Heart right ventricle (tissue), 16 donors: ENCODE measurements at regions not wholly inside any gene's neighbourhood (a gene's known extent, or its start where the extent isn't known, plus 50 kb on each side); places are given as distances from the start of the nearest gene placed in this dataset.

Source experiments
- ATAC-seq, 8 donors: fragments of 200-7000 bp; cut with Tn5 transposase; one replicate each; pipeline ENCODE4 v1.9.1; 2020; ENCODE audit warnings: mild to moderate bottlenecking in 8 of 8, moderate library complexity in 8 of 8, moderate number of reproducible peaks in 1 of 8
- DNase-seq, 2 donors: peaks; one replicate each; pipeline ENCODE4 v3.0.0-alpha.2; 2020
- H3K27ac ChIP-seq, 10 donors: fragments of 200-600 bp; sonication (generic) in 2 of 10; one replicate each; pipeline versions ENCODE4 v1.5.0 to v1.8.0; 2020 to 2022; ENCODE audit warnings: mild to moderate bottlenecking in 3 of 10
- H3K27me3 ChIP-seq, 7 donors: fragments of 200-600 bp; one replicate each; pipeline ENCODE4 v1.8.0; 2021 to 2022; ENCODE audit warnings: mild to moderate bottlenecking in 2 of 7
- H3K36me3 ChIP-seq, 9 donors: fragments of 200-600 bp; sonication (generic) in 1 of 9; one replicate each; pipeline versions ENCODE4 v1.5.0 to v1.8.0; 2020 to 2022; ENCODE audit warnings: mild to moderate bottlenecking in 2 of 9
- H3K4me1 ChIP-seq, 9 donors: fragments of 200-600 bp; sonication (generic) in 1 of 9; one replicate each; pipeline versions ENCODE4 v1.5.0 to v1.8.0; 2020 to 2022; ENCODE audit warnings: mild to moderate bottlenecking in 4 of 9
- H3K4me3 ChIP-seq, 10 donors: fragments of 200-600 bp; sonication (generic) in 2 of 10; one replicate each; pipeline versions ENCODE4 v1.5.0 to v1.8.0; 2020 to 2022; ENCODE audit warnings: mild to moderate bottlenecking in 7 of 10, moderate library complexity in 2 of 10
- H3K9me3 ChIP-seq, 11 donors: fragments of 200-600 bp in 10 of 11; sonication (generic) in 2 of 11; one replicate each; pipeline versions ENCODE4 v1.5.0 to v1.8.0; 2013 to 2022; ENCODE audit warnings: mild to moderate bottlenecking in 2 of 11, control low read depth in 1 of 11, moderate library complexity in 1 of 11
- WGBS, 2 donors: extraction: QIAGEN DNeasy Blood & Tissue Kit; methylation state at CpG; one replicate each; pipeline ENCODE4 v1.1.7; 2013; ENCODE audit warnings: inconsistent platforms in 1 of 2; 5-methylcytosine and 5-hydroxymethylcytosine counted together
- intact Hi-C, 10 donors: fragments of 100-400 bp; cut with DNase I; formaldehyde crosslinking; loops; one replicate each; pipeline versions ENCODE4 v1.11.1 to v1.14.2; 2022
- TF ChIP-seq, protein P1 (sequence below), 9 donors: fragments of 200-600 bp; sonication (generic) in 2 of 9; IDR thresholded peaks; one replicate each; pipeline versions ENCODE4 v1.5.0 to v1.8.0; 2021 to 2022; ENCODE audit warnings: antibody characterized with exemption in 9 of 9, mild to moderate bottlenecking in 5 of 9, moderate library complexity in 1 of 9
- donor health status: Arrhythmogenic right ventricular cardiomyopathy.
- donor health status: ischemic (EF 13 %, LVEDD 7.1; RV severe dilation, severe dysfunction).
- donor health status: healthy with polysubstance abuse.
- donor health status: DM: no; HTN: yes; CAD: no.
- donor health status: DM: no; HTN: no; CAD: no.
- donor health status: ischemic (EF 25% LVEDD 6.9; RV normal size, moderate dysfunction).
- donor health status: ischemic (EF 25% LVEDD 5.7; RV mildly dilated, moderate dysfunction).
- donor health status: healthy.
- donor health status: DM: yes; HTN: yes; CAD: no.
- donor health status: Ischemic cardiomyopathy.
- donor health status: ischemic (EF 35%, LVEDD 5.7; RV mildly dilated, moderate dysfunction).
- donor health status: nonischemic (EF 11% LVEDD 7.7; RV severe dilation, severe dysfunction).
- donor health status: DM: yes; HTN: yes; CAD: no.
- donor health status: PGD.
- donor health status: ischemic (EF 29% LVEDD 5.4; RV normal size, mild dysfunction).
- donor health status: nonischemic (EF 23%, LVEDD 6.1; RV moderate dilation, normal function).

DNA sequence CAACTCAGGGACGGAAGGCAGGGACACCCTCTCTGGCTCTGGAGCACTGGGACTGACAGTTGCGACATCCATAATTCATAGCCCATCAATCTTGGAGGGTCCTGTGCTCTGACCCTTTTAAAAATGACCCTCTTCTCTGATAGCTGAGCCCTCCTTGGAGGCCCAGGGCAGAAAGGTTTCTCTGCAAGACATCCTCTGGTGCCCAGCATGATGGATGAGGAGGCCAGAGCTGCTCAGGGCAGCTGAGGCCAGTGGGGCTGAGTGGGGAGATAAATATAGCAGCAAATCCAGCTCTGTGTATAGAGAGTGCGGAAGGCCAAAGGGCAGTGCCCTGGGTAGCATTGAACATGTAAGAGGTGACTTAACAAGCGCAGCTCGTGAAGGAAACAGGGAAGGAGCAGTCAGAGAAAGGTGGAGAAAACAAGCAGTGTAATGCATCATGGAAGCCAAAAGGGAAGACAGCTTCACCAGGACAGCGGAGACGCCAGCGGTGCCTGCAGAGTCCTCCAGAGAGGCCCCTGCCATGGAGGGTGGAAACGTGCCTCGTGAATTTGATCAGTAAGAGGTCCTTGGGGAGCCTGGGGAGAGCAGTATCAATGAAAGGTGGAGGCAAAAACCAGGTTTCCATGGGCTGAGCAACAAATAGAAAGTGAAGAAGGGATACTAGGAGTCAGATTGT lies 50.4 kb upstream of the FMOD start:
- intact Hi-C loops = loop anchor here in 3 of 10 donors (1.0 to 5.0 kb wide), 3 partner anchors 10 to 46 kb away; no protein-coding TSS in a partner anchor

DNA sequence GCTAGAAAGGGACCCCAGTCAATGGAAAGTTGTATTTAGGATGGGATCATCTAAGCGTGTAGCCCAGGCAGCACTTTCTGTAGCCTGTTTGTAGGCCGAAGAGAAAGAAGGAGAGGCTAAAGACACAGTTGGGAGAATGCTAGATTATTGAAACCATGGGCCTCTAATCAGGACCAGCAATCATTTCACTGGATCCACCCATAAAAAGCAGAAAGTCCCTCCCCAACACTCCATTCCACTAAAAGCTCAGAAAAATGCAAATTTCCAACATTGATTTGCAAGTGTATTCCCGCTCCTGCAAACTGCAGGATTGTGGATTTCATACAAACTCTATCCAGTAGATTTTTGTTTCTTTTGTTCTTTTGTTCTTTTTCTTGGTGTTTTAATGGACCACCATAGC lies 51.2 kb upstream of the FMOD start:
- WGBS, 2 donors = 68 to 95% methylated on average over 3 of the region's 3 CpGs
- Histone ChIP-seq H3K9me3 (no peaks in the 10 kb centered on the region), H3K36me3 (no peaks in the 10 kb centered on the region), H3K4me1 (peaks cover 5 to 44% (median 28%) of the 10 kb centered on the region in 9 donors), H3K4me3 (no peak overlapping the region), H3K27me3 (peaks cover 0 to 5% (median 0%) of the 10 kb centered on the region in 7 donors), H3K27ac (peak overlapping the region; percentile 32 to 81 (median 68))
- intact Hi-C loops = loop anchor here in 3 of 10 donors (2.0 to 5.0 kb wide), 3 partner anchors 40 to 45 kb away; no protein-coding TSS in a partner anchor
- no peak for ATAC-seq
- TF ChIP-seq, protein P1, sequence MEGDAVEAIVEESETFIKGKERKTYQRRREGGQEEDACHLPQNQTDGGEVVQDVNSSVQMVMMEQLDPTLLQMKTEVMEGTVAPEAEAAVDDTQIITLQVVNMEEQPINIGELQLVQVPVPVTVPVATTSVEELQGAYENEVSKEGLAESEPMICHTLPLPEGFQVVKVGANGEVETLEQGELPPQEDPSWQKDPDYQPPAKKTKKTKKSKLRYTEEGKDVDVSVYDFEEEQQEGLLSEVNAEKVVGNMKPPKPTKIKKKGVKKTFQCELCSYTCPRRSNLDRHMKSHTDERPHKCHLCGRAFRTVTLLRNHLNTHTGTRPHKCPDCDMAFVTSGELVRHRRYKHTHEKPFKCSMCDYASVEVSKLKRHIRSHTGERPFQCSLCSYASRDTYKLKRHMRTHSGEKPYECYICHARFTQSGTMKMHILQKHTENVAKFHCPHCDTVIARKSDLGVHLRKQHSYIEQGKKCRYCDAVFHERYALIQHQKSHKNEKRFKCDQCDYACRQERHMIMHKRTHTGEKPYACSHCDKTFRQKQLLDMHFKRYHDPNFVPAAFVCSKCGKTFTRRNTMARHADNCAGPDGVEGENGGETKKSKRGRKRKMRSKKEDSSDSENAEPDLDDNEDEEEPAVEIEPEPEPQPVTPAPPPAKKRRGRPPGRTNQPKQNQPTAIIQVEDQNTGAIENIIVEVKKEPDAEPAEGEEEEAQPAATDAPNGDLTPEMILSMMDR (IDR thresholded peaks at IDR 0.05) = no peak
- DNase-seq = no peak

More for the DNA sequence above, 50.4 kb upstream of the FMOD start:
- Histone ChIP-seq H3K36me3 (no peaks in the 10 kb centered on the region), H3K27me3 (peaks cover 0 to 5% (median 0%) of the 10 kb centered on the region in 7 donors), H3K4me3 (no peak overlapping the region), H3K27ac (peak overlapping the region in 6 of 10 donors; percentile 56 to 77 (median 72)), H3K9me3 (no peaks in the 10 kb centered on the region), H3K4me1 (peaks cover 2 to 36% (median 20%) of the 10 kb centered on the region in 9 donors)
- TF ChIP-seq, protein P1 (IDR thresholded peaks at IDR 0.05) = no peak
- ATAC-seq = no peak
- WGBS, 2 donors = 88 to 91% methylated on average over 10 of the region's 10 CpGs
- DNase-seq = no peak

DNA sequence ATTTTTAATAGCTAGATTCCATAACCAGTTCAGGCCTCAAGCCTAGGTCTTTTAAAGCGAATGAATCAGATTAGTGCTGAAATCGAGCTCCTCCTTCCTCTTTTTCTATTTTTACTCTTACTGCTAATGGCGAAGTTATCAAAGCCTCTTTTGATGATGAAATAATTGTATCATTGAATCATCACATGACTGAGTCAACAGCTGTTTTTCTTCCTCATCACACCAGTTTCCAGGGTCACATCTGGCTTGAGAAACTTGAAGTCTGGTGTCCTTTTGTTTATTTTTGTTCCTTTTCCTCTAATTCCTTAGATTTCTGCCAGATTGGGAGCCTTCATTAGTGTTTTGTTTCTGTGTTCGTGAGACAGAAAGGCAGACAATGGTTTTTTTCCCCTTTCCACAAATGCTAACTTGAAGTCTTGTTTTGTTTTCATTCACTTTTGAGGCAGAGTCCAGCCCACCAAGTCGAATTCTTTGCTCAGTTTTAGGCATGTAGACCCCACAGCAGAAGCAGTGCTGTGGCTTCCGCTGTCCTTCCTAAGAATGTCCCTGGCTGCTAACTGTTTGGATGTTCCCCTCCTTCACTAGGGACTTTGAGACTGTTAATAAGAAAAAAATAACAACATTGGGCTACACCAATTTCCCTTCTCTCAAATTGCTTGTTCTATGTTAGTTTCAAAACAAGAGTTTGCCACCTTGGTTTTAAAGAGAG lies 51.9 kb upstream of the FMOD start:
- no peak overlapping the region for H3K4me3 ChIP-seq
- 45 to 46% methylated on average over 6 of the region's 6 CpGs for WGBS, 2 donors
- H3K4me1 ChIP-seq = peaks cover 5 to 49% (median 32%) of the 10 kb centered on the region in 9 donors
- H3K9me3 ChIP-seq = no peaks in the 10 kb centered on the region
- peaks cover 0 to 5% (median 0%) of the 10 kb centered on the region in 7 donors for H3K27me3 ChIP-seq
- TF ChIP-seq, protein P1 (IDR thresholded peaks at IDR 0.05) = no peak
- peak overlapping the region; percentile 32 to 81 (median 68) for H3K27ac ChIP-seq
- ATAC-seq = peak in 7 of 8 donors; percentile 64 to 79 (median 74)
- intact Hi-C loops = loop anchor here in 3 of 10 donors (2.0 to 5.0 kb wide), 3 partner anchors 40 to 45 kb away; no protein-coding TSS in a partner anchor
- DNase-seq = no peak
- no peaks in the 10 kb centered on the region for H3K36me3 ChIP-seq

DNA sequence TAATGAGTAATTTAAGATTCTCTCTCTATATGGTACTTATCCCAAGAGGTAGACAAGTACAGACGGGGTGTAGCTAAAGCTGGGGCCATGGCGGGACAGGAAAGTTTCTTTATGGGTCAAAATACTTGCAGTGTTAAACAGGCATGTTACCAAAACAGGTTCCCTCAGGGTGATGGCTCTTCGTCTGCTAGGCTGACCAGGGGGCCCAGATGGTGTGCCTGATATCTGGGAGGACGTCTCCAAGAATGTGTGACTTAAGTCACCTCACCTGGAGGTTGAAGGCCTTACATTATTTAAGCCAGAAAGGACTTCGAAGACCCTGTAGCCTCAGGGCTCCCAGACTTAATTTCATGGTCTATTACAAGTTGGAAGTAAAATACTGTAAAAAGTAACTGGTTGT lies 52.7 kb upstream of the FMOD start:
- Histone ChIP-seq H3K4me3 (no peak overlapping the region), H3K27me3 (peaks cover 0 to 3% (median 0%) of the 10 kb centered on the region in 7 donors), H3K9me3 (no peaks in the 10 kb centered on the region), H3K4me1 (peaks cover 7 to 57% (median 39%) of the 10 kb centered on the region in 9 donors), H3K36me3 (no peaks in the 10 kb centered on the region), H3K27ac (peak overlapping the region in 9 of 10 donors; percentile 32 to 81 (median 70))
- ATAC-seq (no peak), DNase-seq (no peak)
- WGBS, 2 donors = 62 to 87% methylated on average over 5 of the region's 5 CpGs
- intact Hi-C loops = loop anchor here in 3 of 10 donors (2.0 to 5.0 kb wide), 3 partner anchors 39 to 45 kb away; no protein-coding TSS in a partner anchor
- TF ChIP-seq, protein P1 (IDR thresholded peaks at IDR 0.05) = no peak
